BE2C (cell line): ENCODE measurements at regions not wholly inside any gene's neighbourhood (a gene's known extent, or its start where the extent isn't known, plus 50 kb on each side); places are given as distances from the start of the nearest gene placed in this dataset.

ENCODE experiments used
- DNase-seq: peaks from one replicate; pipeline ENCODE4 v3.0.0-alpha.2; 2020
- H3K27me3 ChIP-seq: fragments of 250-450 bp; sonication (Bioruptor Pico); 2 replicates; pipeline ENCODE4 v1.5.1; 2020; ENCODE audit warnings: mild to moderate bottlenecking
- H3K36me3 ChIP-seq: fragments of 250-450 bp; sonication (Bioruptor Pico); 2 replicates; pipeline ENCODE4 v1.5.1; 2020; ENCODE audit warnings: mild to moderate bottlenecking
- H3K4me1 ChIP-seq: fragments of 250-450 bp; sonication (Bioruptor Pico); 2 replicates; pipeline ENCODE4 v1.5.1; 2020
- H3K4me3 ChIP-seq: 2 replicates; pipeline ENCODE4 v1.5.1; 2011; ENCODE audit warnings: low read depth, low read length
- H3K9me3 ChIP-seq: fragments of 250-450 bp; sonication (Bioruptor Pico); 2 replicates; pipeline ENCODE4 v1.5.1; 2020
- CTCF ChIP-seq: IDR thresholded peaks from 2 replicates; pipeline ENCODE4 v1.5.1; 2012; ENCODE audit warnings: mild to moderate bottlenecking, low read depth, low read length

- TF ChIP-seq CTCF = no peak
- H3K27me3 ChIP-seq = no peaks in the 10 kb centered on the region
- DNase-seq = no peak
- no peak overlapping the region for H3K4me3 ChIP-seq
- H3K9me3 ChIP-seq = no peaks in the 10 kb centered on the region
- no peaks in the 10 kb centered on the region for H3K36me3 ChIP-seq
- H3K4me1 ChIP-seq = no peaks in the 10 kb centered on the region
Observed at GRCh38 chr3:165462636-165463334, 266.6 kb upstream of the SLITRK3 start.

DNA sequence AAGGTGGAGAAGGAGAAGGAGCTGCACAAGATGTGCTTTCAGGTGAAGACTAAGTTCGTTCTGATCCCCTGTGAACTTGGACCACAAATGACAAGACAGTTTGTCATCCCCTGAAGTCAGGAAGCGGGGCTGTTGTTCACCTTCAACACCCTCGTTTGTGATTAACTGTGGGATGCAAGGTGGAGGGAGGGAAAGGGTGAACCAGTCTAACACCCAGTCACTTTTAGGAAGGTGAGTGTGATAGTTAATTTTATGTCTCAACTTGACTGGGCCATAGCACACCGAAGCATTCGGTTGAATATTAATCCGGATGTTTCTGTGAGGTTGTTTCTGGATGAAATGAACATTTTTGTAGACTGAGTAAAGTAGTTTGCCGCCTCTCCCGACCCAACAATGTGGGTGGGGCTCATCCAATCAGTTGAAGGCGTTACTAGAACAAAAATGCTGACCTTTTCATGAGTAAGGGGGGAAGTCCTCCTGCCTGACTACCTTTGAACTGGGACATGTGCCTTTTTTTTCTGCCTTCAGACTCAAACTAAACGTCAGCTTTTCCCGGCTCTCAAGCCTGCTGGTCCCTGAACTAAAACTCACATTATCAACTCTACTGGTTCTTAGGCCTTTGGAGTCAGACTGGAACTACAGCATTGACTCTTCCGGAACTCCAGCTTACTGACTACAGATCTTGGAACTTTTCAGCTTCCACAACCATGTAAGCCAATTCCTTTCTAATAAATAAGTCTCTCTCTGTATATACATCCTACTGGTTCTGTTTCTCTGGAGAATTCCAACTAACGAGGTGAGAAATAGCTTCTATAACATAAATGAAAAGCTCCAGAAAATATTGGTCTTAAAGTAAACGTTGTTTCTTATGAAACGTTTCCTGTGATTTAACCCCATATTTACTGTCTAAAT, 264.0 kb upstream of the SLITRK3 start:
- Histone ChIP-seq H3K36me3 (no peaks in the 10 kb centered on the region), H3K9me3 (no peaks in the 10 kb centered on the region), H3K4me1 (no peaks in the 10 kb centered on the region), H3K4me3 (no peak overlapping the region), H3K27me3 (no peaks in the 10 kb centered on the region)
- DNase-seq = no peak
- TF ChIP-seq CTCF = no peak

DNA sequence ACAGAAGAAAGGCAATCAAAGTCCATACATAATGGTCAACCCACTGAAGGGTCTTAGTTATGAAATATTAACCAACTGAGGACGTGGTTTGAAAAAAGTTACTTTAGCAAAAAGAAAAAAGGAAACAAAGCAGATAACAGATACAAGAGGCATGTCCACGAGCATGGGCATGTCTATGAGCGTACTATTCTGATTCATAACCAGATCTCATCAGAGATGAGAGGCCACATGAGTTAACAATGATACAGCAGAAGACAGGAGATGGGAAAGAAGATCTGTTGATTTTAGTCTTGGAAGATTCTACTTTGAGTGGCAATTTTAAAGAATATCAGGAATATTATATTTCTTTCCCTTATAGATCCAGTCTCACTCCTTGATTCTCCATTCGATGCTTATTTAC, 262.9 kb upstream of the SLITRK3 start:
- no peak for DNase-seq
- H3K36me3 ChIP-seq = no peaks in the 10 kb centered on the region
- no peak overlapping the region for H3K4me3 ChIP-seq
- H3K27me3 ChIP-seq = no peaks in the 10 kb centered on the region
- no peak for TF ChIP-seq CTCF
- H3K4me1 ChIP-seq = no peaks in the 10 kb centered on the region
- H3K9me3 ChIP-seq = no peaks in the 10 kb centered on the region

- no peak overlapping the region for H3K4me3 ChIP-seq
- H3K9me3 ChIP-seq = no peaks in the 10 kb centered on the region
- no peaks in the 10 kb centered on the region for H3K27me3 ChIP-seq
- no peaks in the 10 kb centered on the region for H3K36me3 ChIP-seq
- TF ChIP-seq CTCF = no peak
- DNase-seq = no peak
- H3K4me1 ChIP-seq = no peaks in the 10 kb centered on the region
Observed at GRCh38 chr3:165457096-165457495, 260.9 kb upstream of the SLITRK3 start.

- Histone ChIP-seq H3K9me3 (no peaks in the 10 kb centered on the region), H3K4me3 (no peak overlapping the region), H3K27me3 (no peaks in the 10 kb centered on the region), H3K36me3 (no peaks in the 10 kb centered on the region), H3K4me1 (no peaks in the 10 kb centered on the region)
- no peak for DNase-seq
- TF ChIP-seq CTCF = no peak
Observed at GRCh38 chr3:165455793-165456192, 259.6 kb upstream of the SLITRK3 start.

GRCh38 chr3:165455360-165455759, 259.2 kb upstream of the SLITRK3 start:
- Histone ChIP-seq H3K27me3 (no peaks in the 10 kb centered on the region), H3K4me1 (no peaks in the 10 kb centered on the region; the same call in 1 of the 2 replicates), H3K4me3 (no peak overlapping the region), H3K9me3 (no peaks in the 10 kb centered on the region), H3K36me3 (no peaks in the 10 kb centered on the region)
- no peak for TF ChIP-seq CTCF
- DNase-seq = no peak
